ENCODE measurements at regions not wholly inside any gene's neighbourhood (a gene's known extent, or its start where the extent isn't known, plus 50 kb on each side); places are given as distances from the start of the nearest gene placed in this dataset.

DNA sequence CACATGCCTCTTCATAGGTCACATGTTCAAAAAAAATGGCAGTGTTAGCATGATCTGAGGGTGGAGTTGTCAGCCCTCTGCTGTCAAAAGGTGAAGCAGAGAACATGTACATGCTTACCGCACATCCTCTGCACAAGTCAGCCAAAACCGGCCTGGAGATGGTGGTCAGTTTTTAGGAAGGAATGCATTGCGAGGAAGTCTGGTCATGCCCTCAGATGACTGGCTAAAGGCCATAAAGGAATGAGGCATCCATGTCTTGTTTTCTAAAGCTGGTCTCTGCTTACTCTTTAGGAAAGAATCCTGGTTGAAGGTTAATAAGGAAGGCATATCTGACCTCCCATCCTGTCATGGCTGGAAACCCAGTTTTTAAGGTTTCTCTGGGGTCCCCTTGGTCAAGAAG is 292.0 kb upstream of the CCDC54 start:
- Histone ChIP-seq H3K27me3 (ENCODE audit: insufficient read depth in 3 of 3, low read length in 2 of 3) (no peaks in the 10 kb centered on the region), H3K27ac (no peak overlapping the region), H3K9me3 (no peaks in the 10 kb centered on the region), H3K4me1 (no peaks in the 10 kb centered on the region), H3K36me3 (ENCODE audit: insufficient read depth in 1 of 2, low read depth in 1 of 2) (no peaks in the 10 kb centered on the region), H3K4me3 (no peak overlapping the region)
- DNase-seq, result no peak
- WGBS, 3 donors, result 93 to 95% (median 95%) methylated on average over 3 of the region's 3 CpGs
- intact Hi-C loops (cut with DNase I), result no loop called here
- no peak for TF ChIP-seq CTCF (IDR thresholded peaks at IDR 0.05)
- ATAC-seq, result no peak

GRCh38 chr3:107092121-107092520 is 285.1 kb upstream of the CCDC54 start:
- no peak for ATAC-seq
- 72 to 80% (median 78%) methylated on average over 3 of the region's 3 CpGs for WGBS, 3 donors
- Histone ChIP-seq H3K27me3 (ENCODE audit: insufficient read depth in 3 of 3, low read length in 2 of 3) (no peaks in the 10 kb centered on the region), H3K4me3 (no peak overlapping the region), H3K9me3 (no peaks in the 10 kb centered on the region), H3K27ac (no peak overlapping the region), H3K36me3 (ENCODE audit: insufficient read depth in 1 of 2, low read depth in 1 of 2) (no peaks in the 10 kb centered on the region), H3K4me1 (no peaks in the 10 kb centered on the region)
- DNase-seq, result no peak
- TF ChIP-seq CTCF (IDR thresholded peaks at IDR 0.05), result no peak
- intact Hi-C loops (cut with DNase I), result no loop called here

- Histone ChIP-seq H3K27ac (no peak overlapping the region), H3K4me3 (no peak overlapping the region), H3K4me1 (no peaks in the 10 kb centered on the region), H3K36me3 (ENCODE audit: insufficient read depth in 1 of 2, low read depth in 1 of 2) (no peaks in the 10 kb centered on the region), H3K9me3 (no peaks in the 10 kb centered on the region), H3K27me3 (ENCODE audit: insufficient read depth in 3 of 3, low read length in 2 of 3) (no peaks in the 10 kb centered on the region)
- ATAC-seq (no peak), DNase-seq (no peak)
- TF ChIP-seq CTCF (IDR thresholded peaks at IDR 0.05), result no peak
- intact Hi-C loops (cut with DNase I), result no loop called here
These were observed 278.4 kb upstream of the CCDC54 start for GRCh38 chr3:107098864-107099263.

DNA sequence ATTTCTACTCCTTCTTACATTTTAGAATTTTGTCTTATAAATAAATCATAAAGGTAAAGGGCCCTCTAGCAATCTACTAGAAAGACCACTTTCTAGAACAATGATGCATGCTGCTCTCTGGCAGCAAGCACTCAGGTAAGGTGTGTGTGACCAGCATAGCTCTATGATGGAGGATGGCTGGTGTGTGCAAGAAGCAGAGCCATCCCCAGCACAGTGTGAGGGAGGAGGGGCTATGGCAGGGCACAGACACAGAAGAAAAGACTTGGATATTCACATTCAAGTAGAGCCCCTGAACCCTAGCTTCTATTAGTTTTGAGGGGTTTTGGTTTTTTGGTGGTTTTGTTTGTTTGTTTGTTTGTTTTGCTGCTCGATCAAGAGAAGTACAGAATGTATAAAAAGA is 277.1 kb upstream of the CCDC54 start:
- no peaks in the 10 kb centered on the region for H3K36me3 ChIP-seq (ENCODE audit: insufficient read depth in 1 of 2, low read depth in 1 of 2)
- WGBS, 3 donors, result 81 to 89% (median 84%) methylated on average over 1 of the region's 1 CpG
- H3K9me3 ChIP-seq, result no peaks in the 10 kb centered on the region
- no peak overlapping the region for H3K27ac ChIP-seq
- ATAC-seq (no peak), DNase-seq (no peak)
- H3K4me1 ChIP-seq, result no peaks in the 10 kb centered on the region
- no peaks in the 10 kb centered on the region for H3K27me3 ChIP-seq (ENCODE audit: insufficient read depth in 3 of 3, low read length in 2 of 3)
- TF ChIP-seq CTCF (IDR thresholded peaks at IDR 0.05), result no peak
- intact Hi-C loops (cut with DNase I), result no loop called here
- no peak overlapping the region for H3K4me3 ChIP-seq

- 81 to 83% (median 81%) methylated on average over 1 of the region's 1 CpG for WGBS, 3 donors
These were observed 276.7 kb upstream of the CCDC54 start for GRCh38 chr3:107100573-107100972.

More at GRCh38 chr3:107100573-107100972, 276.7 kb upstream of the CCDC54 start:
- DNase-seq (no peak), ATAC-seq (no peak)
- no peak overlapping the region for H3K27ac ChIP-seq
- H3K9me3 ChIP-seq, result no peaks in the 10 kb centered on the region
- no peak for TF ChIP-seq CTCF (IDR thresholded peaks at IDR 0.05)
- intact Hi-C loops (cut with DNase I), result no loop called here
- no peaks in the 10 kb centered on the region for H3K36me3 ChIP-seq (ENCODE audit: insufficient read depth in 1 of 2, low read depth in 1 of 2)
- H3K27me3 ChIP-seq (ENCODE audit: insufficient read depth in 3 of 3, low read length in 2 of 3), result no peaks in the 10 kb centered on the region
- no peak overlapping the region for H3K4me3 ChIP-seq
- no peaks in the 10 kb centered on the region for H3K4me1 ChIP-seq
